Suprapubic skin (tissue), 4 donors: ENCODE measurements at regions not wholly inside any gene's neighbourhood (a gene's known extent, or its start where the extent isn't known, plus 50 kb on each side); places are given as distances from the start of the nearest gene placed in this dataset.

Experiments
- DNase-seq, 2 donors: peaks; one replicate each; pipeline ENCODE4 v3.0.0-alpha.2; 2019; ENCODE audit warnings: low spot score in 2 of 2
- H3K27ac ChIP-seq: fragments of 200-600 bp; sonication (generic); one replicate; pipeline ENCODE4 v1.5.1; 2019
- H3K27me3 ChIP-seq: fragments of 200-600 bp; sonication (generic); one replicate; pipeline ENCODE4 v1.5.1; 2019
- H3K36me3 ChIP-seq: fragments of 200-600 bp; sonication (generic); one replicate; pipeline ENCODE4 v1.5.1; 2019
- H3K4me1 ChIP-seq: fragments of 200-600 bp; sonication (generic); one replicate; pipeline ENCODE4 v1.5.1; 2019
- H3K4me3 ChIP-seq: fragments of 200-600 bp; sonication (generic); one replicate; pipeline ENCODE4 v1.5.1; 2019; ENCODE audit warnings: mild to moderate bottlenecking
- H3K9me3 ChIP-seq: fragments of 200-600 bp; sonication (generic); one replicate; pipeline ENCODE4 v1.5.1; 2019
- EP300 ChIP-seq: sonication (generic); formaldehyde crosslinking; IDR thresholded peaks from one replicate; pipeline ENCODE4 v1.6.1; 2017; ENCODE audit warnings: antibody characterized with exemption
- POLR2A ChIP-seq, 2 donors: fragments of 450-650 bp; IDR thresholded peaks; one replicate each; pipeline ENCODE4 v1.6.1; 2017; ENCODE audit warnings: antibody characterized with exemption in 2 of 2, mild to moderate bottlenecking in 2 of 2, moderate library complexity in 2 of 2
- POLR2AphosphoS5 ChIP-seq, 3 donors: sonication (generic); formaldehyde crosslinking; IDR thresholded peaks; one replicate each; pipeline ENCODE4 v1.6.1; 2017; ENCODE audit warnings: antibody characterized with exemption in 3 of 3
- WGBS: methylation state at CpG from one replicate; pipeline ENCODE4 v1.1.5; 2018; 5-methylcytosine and 5-hydroxymethylcytosine counted together
- TF ChIP-seq, protein P1 (sequence below), 2 donors: fragments of 200-600 bp in 1 of 2; fragments of 450-650 bp in 1 of 2; sonication (generic) in 1 of 2; IDR thresholded peaks; one replicate each; pipeline ENCODE4 v1.5.1; 2016 to 2019; ENCODE audit warnings: antibody characterized with exemption in 2 of 2, mild to moderate bottlenecking in 1 of 2, moderate library complexity in 1 of 2

GRCh38 chr6:119514345-119514744, 164.8 kb upstream of the MAN1A1 start:
- Histone ChIP-seq H3K4me3 (no peak overlapping the region), H3K9me3 (no peaks in the 10 kb centered on the region), H3K27ac (no peak overlapping the region), H3K4me1 (no peaks in the 10 kb centered on the region), H3K27me3 (no peaks in the 10 kb centered on the region), H3K36me3 (no peaks in the 10 kb centered on the region)
- 54% methylated on average over 2 of the region's 2 CpGs for WGBS
- no peak for DNase-seq
- TF ChIP-seq, protein P1, sequence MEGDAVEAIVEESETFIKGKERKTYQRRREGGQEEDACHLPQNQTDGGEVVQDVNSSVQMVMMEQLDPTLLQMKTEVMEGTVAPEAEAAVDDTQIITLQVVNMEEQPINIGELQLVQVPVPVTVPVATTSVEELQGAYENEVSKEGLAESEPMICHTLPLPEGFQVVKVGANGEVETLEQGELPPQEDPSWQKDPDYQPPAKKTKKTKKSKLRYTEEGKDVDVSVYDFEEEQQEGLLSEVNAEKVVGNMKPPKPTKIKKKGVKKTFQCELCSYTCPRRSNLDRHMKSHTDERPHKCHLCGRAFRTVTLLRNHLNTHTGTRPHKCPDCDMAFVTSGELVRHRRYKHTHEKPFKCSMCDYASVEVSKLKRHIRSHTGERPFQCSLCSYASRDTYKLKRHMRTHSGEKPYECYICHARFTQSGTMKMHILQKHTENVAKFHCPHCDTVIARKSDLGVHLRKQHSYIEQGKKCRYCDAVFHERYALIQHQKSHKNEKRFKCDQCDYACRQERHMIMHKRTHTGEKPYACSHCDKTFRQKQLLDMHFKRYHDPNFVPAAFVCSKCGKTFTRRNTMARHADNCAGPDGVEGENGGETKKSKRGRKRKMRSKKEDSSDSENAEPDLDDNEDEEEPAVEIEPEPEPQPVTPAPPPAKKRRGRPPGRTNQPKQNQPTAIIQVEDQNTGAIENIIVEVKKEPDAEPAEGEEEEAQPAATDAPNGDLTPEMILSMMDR (IDR thresholded peaks at IDR 0.05): no peak
- no peak for TF ChIP-seq POLR2A (IDR thresholded peaks at IDR 0.05)
- no peak for TF ChIP-seq POLR2AphosphoS5 (IDR thresholded peaks at IDR 0.05)
- TF ChIP-seq EP300: no peak

DNA sequence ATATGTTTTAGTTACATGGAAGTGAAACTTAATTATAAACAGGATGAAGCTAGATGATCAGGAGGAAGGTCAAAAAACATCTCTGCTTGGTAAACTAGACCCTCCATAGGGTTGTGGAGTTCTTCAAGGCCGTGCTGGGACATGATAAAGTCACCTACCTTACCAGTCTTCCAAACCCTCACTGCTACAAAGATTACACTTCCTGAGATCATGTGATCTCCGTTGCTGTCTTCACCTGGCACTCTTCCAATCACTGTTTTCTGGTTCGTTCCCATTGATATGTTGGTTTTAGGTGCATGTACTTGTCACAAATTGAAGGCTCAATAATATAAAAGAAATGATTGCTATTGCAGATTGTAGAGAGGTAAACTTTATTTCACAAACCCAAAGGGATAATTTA, 161.5 kb upstream of the MAN1A1 start:
- Histone ChIP-seq H3K4me1 (no peaks in the 10 kb centered on the region), H3K36me3 (no peaks in the 10 kb centered on the region), H3K27ac (no peak overlapping the region), H3K27me3 (no peaks in the 10 kb centered on the region), H3K4me3 (no peak overlapping the region), H3K9me3 (no peaks in the 10 kb centered on the region)
- DNase-seq: no peak
- WGBS: 58% methylated on average over 3 of the region's 3 CpGs
- TF ChIP-seq POLR2AphosphoS5 (IDR thresholded peaks at IDR 0.05) (no peak), POLR2A (IDR thresholded peaks at IDR 0.05) (no peak), EP300 (no peak)
- TF ChIP-seq, protein P1 (IDR thresholded peaks at IDR 0.05): no peak

- WGBS: 95% methylated on average over 2 of the region's 2 CpGs
- H3K4me3 ChIP-seq: no peak overlapping the region
Measured at GRCh38 chr6:119510246-119510645, 160.7 kb upstream of the MAN1A1 start.

GRCh38 chr6:119506631-119507174, 157.1 kb upstream of the MAN1A1 start:
- Histone ChIP-seq H3K27me3 (no peaks in the 10 kb centered on the region), H3K4me1 (no peaks in the 10 kb centered on the region), H3K4me3 (no peak overlapping the region), H3K9me3 (no peaks in the 10 kb centered on the region), H3K27ac (no peak overlapping the region), H3K36me3 (no peaks in the 10 kb centered on the region)
- no peak for DNase-seq
- TF ChIP-seq, protein P1 (IDR thresholded peaks at IDR 0.05): no peak
- TF ChIP-seq POLR2A (IDR thresholded peaks at IDR 0.05) (no peak), POLR2AphosphoS5 (IDR thresholded peaks at IDR 0.05) (no peak), EP300 (no peak)

More at GRCh38 chr6:119510246-119510645, 160.7 kb upstream of the MAN1A1 start:
- no peaks in the 10 kb centered on the region for H3K27me3 ChIP-seq
- no peaks in the 10 kb centered on the region for H3K4me1 ChIP-seq
- TF ChIP-seq POLR2AphosphoS5 (IDR thresholded peaks at IDR 0.05): no peak
- TF ChIP-seq, protein P1 (IDR thresholded peaks at IDR 0.05): no peak
- no peak for TF ChIP-seq EP300
- TF ChIP-seq POLR2A (IDR thresholded peaks at IDR 0.05): no peak
- no peak overlapping the region for H3K27ac ChIP-seq
- no peaks in the 10 kb centered on the region for H3K36me3 ChIP-seq
- no peaks in the 10 kb centered on the region for H3K9me3 ChIP-seq
- no peak for DNase-seq

DNA sequence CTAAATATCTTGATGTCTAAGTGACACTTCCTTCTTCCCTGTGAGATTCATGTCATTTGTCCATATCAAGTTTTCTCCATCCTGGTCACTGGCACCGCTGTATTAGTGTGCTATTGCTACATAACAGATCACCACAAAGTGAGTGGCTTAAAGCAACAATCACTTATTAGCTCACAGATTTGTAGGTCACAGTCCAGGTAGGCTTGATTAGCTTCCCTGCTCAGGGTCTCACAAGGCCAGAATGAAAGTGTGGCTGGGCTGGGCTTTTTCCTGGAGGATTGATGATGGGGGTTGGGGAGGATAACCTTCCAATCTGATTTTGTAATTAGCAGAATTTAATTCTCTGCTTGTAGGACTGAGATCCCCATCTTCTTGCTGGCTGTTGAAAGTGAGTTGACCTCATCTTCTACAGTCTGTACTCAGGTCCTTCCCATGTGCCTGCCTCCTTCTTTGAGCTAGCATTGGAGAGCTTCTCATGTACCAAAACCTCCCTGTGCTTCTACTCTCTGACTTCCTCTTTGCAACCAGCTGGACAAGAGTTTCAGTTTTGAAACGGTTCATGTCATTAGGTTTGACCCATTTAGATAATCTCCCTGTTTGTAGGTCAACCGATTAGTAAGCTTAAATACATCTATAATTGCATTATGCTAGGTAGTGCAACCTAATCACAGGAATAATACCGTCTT, 152.4 kb upstream of the MAN1A1 start:
- TF ChIP-seq POLR2A (IDR thresholded peaks at IDR 0.05) (no peak), POLR2AphosphoS5 (IDR thresholded peaks at IDR 0.05) (no peak)
- H3K27ac ChIP-seq: no peak overlapping the region
- no peak for DNase-seq
- no peak overlapping the region for H3K4me3 ChIP-seq
- H3K27me3 ChIP-seq: no peaks in the 10 kb centered on the region
- H3K36me3 ChIP-seq: no peaks in the 10 kb centered on the region
- H3K9me3 ChIP-seq: no peaks in the 10 kb centered on the region
- H3K4me1 ChIP-seq: no peaks in the 10 kb centered on the region
- 64% methylated on average over 4 of the region's 4 CpGs for WGBS
